Suprapubic skin (tissue), 4 donors: ENCODE measurements at regions not wholly inside any gene's neighbourhood (a gene's known extent, or its start where the extent isn't known, plus 50 kb on each side); places are given as distances from the start of the nearest gene placed in this dataset.

Experiments used
- DNase-seq, 2 donors: peaks; one replicate each; pipeline ENCODE4 v3.0.0-alpha.2; 2019; ENCODE audit warnings: low spot score in 2 of 2
- H3K27ac ChIP-seq: fragments of 200-600 bp; sonication (generic); one replicate; pipeline ENCODE4 v1.5.1; 2019
- H3K27me3 ChIP-seq: fragments of 200-600 bp; sonication (generic); one replicate; pipeline ENCODE4 v1.5.1; 2019
- H3K36me3 ChIP-seq: fragments of 200-600 bp; sonication (generic); one replicate; pipeline ENCODE4 v1.5.1; 2019
- H3K4me1 ChIP-seq: fragments of 200-600 bp; sonication (generic); one replicate; pipeline ENCODE4 v1.5.1; 2019
- H3K4me3 ChIP-seq: fragments of 200-600 bp; sonication (generic); one replicate; pipeline ENCODE4 v1.5.1; 2019; ENCODE audit warnings: mild to moderate bottlenecking
- H3K9me3 ChIP-seq: fragments of 200-600 bp; sonication (generic); one replicate; pipeline ENCODE4 v1.5.1; 2019
- EP300 ChIP-seq: sonication (generic); formaldehyde crosslinking; IDR thresholded peaks from one replicate; pipeline ENCODE4 v1.6.1; 2017; ENCODE audit warnings: antibody characterized with exemption
- POLR2A ChIP-seq, 2 donors: fragments of 450-650 bp; IDR thresholded peaks; one replicate each; pipeline ENCODE4 v1.6.1; 2017; ENCODE audit warnings: antibody characterized with exemption in 2 of 2, mild to moderate bottlenecking in 2 of 2, moderate library complexity in 2 of 2
- POLR2AphosphoS5 ChIP-seq, 3 donors: sonication (generic); formaldehyde crosslinking; IDR thresholded peaks; one replicate each; pipeline ENCODE4 v1.6.1; 2017; ENCODE audit warnings: antibody characterized with exemption in 3 of 3
- WGBS: methylation state at CpG from one replicate; pipeline ENCODE4 v1.1.5; 2018; 5-methylcytosine and 5-hydroxymethylcytosine counted together
- TF ChIP-seq, protein P1 (sequence below), 2 donors: fragments of 200-600 bp in 1 of 2; fragments of 450-650 bp in 1 of 2; sonication (generic) in 1 of 2; IDR thresholded peaks; one replicate each; pipeline ENCODE4 v1.5.1; 2016 to 2019; ENCODE audit warnings: antibody characterized with exemption in 2 of 2, mild to moderate bottlenecking in 1 of 2, moderate library complexity in 1 of 2

DNA sequence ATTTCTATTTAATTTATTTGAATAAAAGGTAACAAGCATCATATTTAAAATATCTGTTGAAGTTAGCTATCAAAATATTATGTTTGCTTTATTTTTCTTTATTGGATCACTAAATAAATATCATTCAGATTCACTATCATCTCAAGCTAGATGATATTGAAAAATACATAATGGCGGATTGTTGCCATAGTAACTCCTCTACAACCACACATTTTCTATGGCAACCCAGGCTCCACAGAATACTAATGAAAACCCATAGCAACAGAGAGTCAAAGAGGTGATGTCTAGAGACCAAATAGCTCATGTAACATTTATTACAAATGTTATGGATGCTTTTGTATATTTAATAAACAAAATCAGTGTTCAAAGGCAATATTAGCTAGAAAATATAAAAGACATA lies 148.9 kb upstream of the CDK1 start:
- WGBS = 92% methylated on average over 1 of the region's 1 CpG
- no peak overlapping the region for H3K4me3 ChIP-seq

DNA sequence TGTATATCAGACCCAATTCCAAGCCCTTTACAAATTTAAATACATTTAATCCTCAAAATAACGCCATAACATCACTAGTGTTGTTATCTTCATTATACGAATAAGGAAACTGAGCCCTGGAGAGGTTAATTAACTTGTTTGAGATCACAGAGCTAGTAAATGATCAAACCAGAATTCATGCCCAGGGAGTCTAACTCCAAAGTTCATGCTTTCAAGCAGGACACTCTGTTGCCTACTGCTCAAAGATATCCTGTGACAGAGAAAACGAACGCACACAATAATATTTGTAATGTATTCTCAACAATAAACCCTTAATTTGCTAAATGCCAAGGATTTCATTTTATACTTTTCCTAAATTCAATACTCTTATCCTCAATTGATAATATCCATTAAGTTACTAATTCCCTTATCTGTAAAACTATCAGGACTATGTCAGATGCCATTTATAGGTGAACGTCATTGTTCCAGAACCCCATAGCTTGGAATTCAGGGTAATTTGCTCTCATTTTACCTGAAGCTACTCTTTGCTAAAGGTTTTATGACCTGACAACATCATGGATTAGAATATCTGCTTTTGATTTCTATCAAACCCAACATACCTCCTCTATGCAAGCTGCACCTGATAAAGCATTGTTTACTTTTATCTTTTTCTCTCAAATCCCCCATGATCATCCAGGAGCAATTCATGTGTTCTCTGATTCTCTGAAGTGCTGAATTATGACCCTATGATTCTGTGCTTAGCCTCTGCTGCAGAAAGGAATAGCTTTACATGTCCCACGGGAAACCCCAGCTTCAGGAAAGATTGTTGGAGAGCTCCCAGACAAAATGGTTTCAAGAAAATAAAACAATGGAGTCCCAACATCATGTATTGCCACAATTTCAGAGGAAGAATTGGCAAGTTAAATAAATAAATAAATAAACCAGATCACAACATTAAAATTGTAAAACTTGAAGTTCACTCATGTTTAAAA lies 150.2 kb upstream of the CDK1 start:
- TF ChIP-seq, protein P1, sequence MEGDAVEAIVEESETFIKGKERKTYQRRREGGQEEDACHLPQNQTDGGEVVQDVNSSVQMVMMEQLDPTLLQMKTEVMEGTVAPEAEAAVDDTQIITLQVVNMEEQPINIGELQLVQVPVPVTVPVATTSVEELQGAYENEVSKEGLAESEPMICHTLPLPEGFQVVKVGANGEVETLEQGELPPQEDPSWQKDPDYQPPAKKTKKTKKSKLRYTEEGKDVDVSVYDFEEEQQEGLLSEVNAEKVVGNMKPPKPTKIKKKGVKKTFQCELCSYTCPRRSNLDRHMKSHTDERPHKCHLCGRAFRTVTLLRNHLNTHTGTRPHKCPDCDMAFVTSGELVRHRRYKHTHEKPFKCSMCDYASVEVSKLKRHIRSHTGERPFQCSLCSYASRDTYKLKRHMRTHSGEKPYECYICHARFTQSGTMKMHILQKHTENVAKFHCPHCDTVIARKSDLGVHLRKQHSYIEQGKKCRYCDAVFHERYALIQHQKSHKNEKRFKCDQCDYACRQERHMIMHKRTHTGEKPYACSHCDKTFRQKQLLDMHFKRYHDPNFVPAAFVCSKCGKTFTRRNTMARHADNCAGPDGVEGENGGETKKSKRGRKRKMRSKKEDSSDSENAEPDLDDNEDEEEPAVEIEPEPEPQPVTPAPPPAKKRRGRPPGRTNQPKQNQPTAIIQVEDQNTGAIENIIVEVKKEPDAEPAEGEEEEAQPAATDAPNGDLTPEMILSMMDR (IDR thresholded peaks at IDR 0.05) = no peak
- no peak for TF ChIP-seq POLR2AphosphoS5 (IDR thresholded peaks at IDR 0.05)
- TF ChIP-seq POLR2A (IDR thresholded peaks at IDR 0.05) = no peak
- no peak for TF ChIP-seq EP300
- H3K36me3 ChIP-seq = no peaks in the 10 kb centered on the region
- no peak for DNase-seq
- no peaks in the 10 kb centered on the region for H3K4me1 ChIP-seq
- no peaks in the 10 kb centered on the region for H3K27me3 ChIP-seq
- no peaks in the 10 kb centered on the region for H3K9me3 ChIP-seq
- H3K4me3 ChIP-seq = no peak overlapping the region
- no peak overlapping the region for H3K27ac ChIP-seq
- 86% methylated on average over 6 of the region's 6 CpGs for WGBS

More for the DNA sequence above, 148.9 kb upstream of the CDK1 start:
- Histone ChIP-seq H3K27me3 (no peaks in the 10 kb centered on the region), H3K27ac (no peak overlapping the region), H3K36me3 (no peaks in the 10 kb centered on the region), H3K9me3 (no peaks in the 10 kb centered on the region), H3K4me1 (no peaks in the 10 kb centered on the region)
- TF ChIP-seq, protein P1 (IDR thresholded peaks at IDR 0.05) = no peak
- TF ChIP-seq POLR2AphosphoS5 (IDR thresholded peaks at IDR 0.05) (no peak), POLR2A (IDR thresholded peaks at IDR 0.05) (no peak), EP300 (no peak)
- DNase-seq = no peak

DNA sequence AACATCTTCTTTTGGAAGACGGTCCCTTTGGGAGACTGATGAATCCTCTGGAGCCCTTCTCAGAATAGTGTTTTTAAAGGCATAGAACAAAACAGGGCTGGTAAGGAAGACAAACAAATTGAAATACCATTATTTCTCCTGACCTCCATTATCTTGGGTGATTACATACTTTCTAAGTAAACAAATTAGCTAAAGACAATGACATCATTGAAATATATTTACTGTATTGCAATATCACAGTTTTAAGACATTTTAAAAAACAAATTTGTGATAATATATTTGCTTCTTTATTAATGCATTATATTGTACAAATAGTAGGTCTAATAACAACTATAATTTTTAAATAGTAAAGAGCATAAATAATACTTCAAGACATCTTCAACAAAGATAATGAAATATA lies 152.2 kb upstream of the CDK1 start:
- no peak for TF ChIP-seq POLR2AphosphoS5 (IDR thresholded peaks at IDR 0.05)
- no peak for TF ChIP-seq POLR2A (IDR thresholded peaks at IDR 0.05)
- TF ChIP-seq, protein P1 (IDR thresholded peaks at IDR 0.05) = no peak
- TF ChIP-seq EP300 = no peak
- Histone ChIP-seq H3K36me3 (no peaks in the 10 kb centered on the region), H3K27ac (no peak overlapping the region), H3K4me3 (no peak overlapping the region), H3K4me1 (no peaks in the 10 kb centered on the region), H3K9me3 (no peaks in the 10 kb centered on the region), H3K27me3 (no peaks in the 10 kb centered on the region)
- no peak for DNase-seq
- 76% methylated on average over 1 of the region's 1 CpG for WGBS

DNA sequence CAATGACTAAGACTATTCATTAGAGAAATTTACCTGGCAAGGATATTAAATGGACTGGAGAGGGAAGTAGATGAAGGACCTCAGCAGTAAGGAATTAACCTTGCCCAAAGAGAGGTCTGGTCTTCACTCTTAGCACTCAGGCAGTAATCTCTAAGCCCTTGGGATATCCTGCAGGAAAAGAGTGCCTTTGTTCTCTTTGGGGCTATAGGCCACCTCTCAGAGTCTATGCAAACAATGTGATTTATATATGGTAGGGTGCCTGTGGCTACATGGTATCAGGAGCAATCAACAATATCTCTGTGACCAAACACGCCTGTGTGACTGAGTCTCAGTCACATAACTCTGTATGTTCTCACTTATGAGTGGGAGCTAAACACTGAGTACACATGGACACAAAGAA lies 154.7 kb upstream of the CDK1 start:
- no peak overlapping the region for H3K27ac ChIP-seq
- no peaks in the 10 kb centered on the region for H3K4me1 ChIP-seq
- H3K36me3 ChIP-seq = no peaks in the 10 kb centered on the region
- no peaks in the 10 kb centered on the region for H3K27me3 ChIP-seq
- no peak for DNase-seq
- no peaks in the 10 kb centered on the region for H3K9me3 ChIP-seq
- H3K4me3 ChIP-seq = no peak overlapping the region
- no peak for TF ChIP-seq EP300
- TF ChIP-seq POLR2AphosphoS5 (IDR thresholded peaks at IDR 0.05) = no peak
- TF ChIP-seq POLR2A (IDR thresholded peaks at IDR 0.05) = no peak
- TF ChIP-seq, protein P1 (IDR thresholded peaks at IDR 0.05) = no peak
- 100% methylated on average over 1 of the region's 1 CpG for WGBS

DNA sequence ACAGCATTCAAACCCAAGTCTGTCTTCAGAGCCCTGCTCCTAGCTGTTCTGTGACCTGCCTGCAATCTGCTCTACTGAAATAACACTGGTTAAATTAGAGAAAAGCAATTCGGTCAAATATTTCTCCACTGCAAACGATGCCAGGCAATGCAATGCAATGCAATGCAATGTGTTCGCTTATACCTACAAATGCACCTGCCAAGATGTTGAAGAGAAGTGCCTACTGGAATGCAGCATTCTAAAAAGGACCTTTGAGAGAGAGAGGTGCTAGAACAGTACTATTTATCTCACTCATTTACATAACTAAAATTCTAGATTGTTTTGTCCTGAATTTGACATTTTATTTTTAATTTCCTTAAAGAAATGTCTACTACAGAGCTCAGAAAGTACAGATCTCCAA lies 157.3 kb upstream of the CDK1 start:
- no peaks in the 10 kb centered on the region for H3K4me1 ChIP-seq
- H3K36me3 ChIP-seq = no peaks in the 10 kb centered on the region
- no peak overlapping the region for H3K4me3 ChIP-seq
- WGBS = 89% methylated on average over 3 of the region's 3 CpGs
- DNase-seq = no peak
- H3K27ac ChIP-seq = no peak overlapping the region
- no peaks in the 10 kb centered on the region for H3K27me3 ChIP-seq
- H3K9me3 ChIP-seq = no peaks in the 10 kb centered on the region
- TF ChIP-seq POLR2A (IDR thresholded peaks at IDR 0.05) = no peak
- TF ChIP-seq POLR2AphosphoS5 (IDR thresholded peaks at IDR 0.05) = no peak
- TF ChIP-seq EP300 = no peak
- TF ChIP-seq, protein P1 (IDR thresholded peaks at IDR 0.05) = no peak
